ENCODE measurements at regions not wholly inside any gene's neighbourhood (a gene's known extent, or its start where the extent isn't known, plus 50 kb on each side); places are given as distances from the start of the nearest gene placed in this dataset.

- DNase-seq = no peak
Measured at GRCh38 chr14:30077946-30078345, 150.3 kb upstream of the PRKD1 start.

- DNase-seq = no peak
Measured at GRCh38 chr14:30078811-30079402, 151.3 kb upstream of the PRKD1 start.

GRCh38 chr14:30082486-30082885 is 154.8 kb upstream of the PRKD1 start:
- no peak for DNase-seq

GRCh38 chr14:30084811-30085210 is 157.2 kb upstream of the PRKD1 start:
- DNase-seq = no peak

GRCh38 chr14:30085943-30086342 is 158.3 kb upstream of the PRKD1 start:
- DNase-seq = no peak

GRCh38 chr14:30088620-30089019 is 161.0 kb upstream of the PRKD1 start:
- no peak for DNase-seq

- no peak for DNase-seq
Measured at GRCh38 chr14:30108975-30109700, 181.5 kb upstream of the PRKD1 start.

- DNase-seq = no peak
Measured at GRCh38 chr14:30114051-30114450, 186.4 kb upstream of the PRKD1 start.

GRCh38 chr14:30115756-30116155 is 188.1 kb upstream of the PRKD1 start:
- DNase-seq = no peak

- DNase-seq = no peak
Measured at GRCh38 chr14:30118992-30119640, 191.5 kb upstream of the PRKD1 start.

GRCh38 chr14:30125322-30125979 is 197.8 kb upstream of the PRKD1 start:
- no peak for DNase-seq

GRCh38 chr14:30129807-30130206 is 202.2 kb upstream of the PRKD1 start:
- peak; percentile 52 for DNase-seq

GRCh38 chr14:30131581-30132097 is 204.0 kb upstream of the PRKD1 start:
- DNase-seq = no peak

- DNase-seq = no peak
Measured at GRCh38 chr14:30132196-30132595, 204.5 kb upstream of the PRKD1 start.

- no peak for DNase-seq
Measured at GRCh38 chr14:30134936-30135335, 207.3 kb upstream of the PRKD1 start.

GRCh38 chr14:30138567-30138966 is 210.9 kb upstream of the PRKD1 start:
- DNase-seq = no peak

GRCh38 chr14:30142216-30142615 is 214.6 kb upstream of the PRKD1 start:
- no peak for DNase-seq

GRCh38 chr14:30143627-30144026 is 216.0 kb upstream of the PRKD1 start:
- DNase-seq = no peak

- no peak for DNase-seq
Measured at GRCh38 chr14:30153717-30154116, 226.1 kb upstream of the PRKD1 start.

GRCh38 chr14:30156571-30156970 is 228.9 kb upstream of the PRKD1 start:
- DNase-seq = no peak

- DNase-seq = no peak
Measured at GRCh38 chr14:30158299-30158698, 230.7 kb upstream of the PRKD1 start.

GRCh38 chr14:30159374-30159773 is 231.7 kb upstream of the PRKD1 start:
- DNase-seq = no peak

GRCh38 chr14:30160608-30161007 is 233.0 kb upstream of the PRKD1 start:
- no peak for DNase-seq

GRCh38 chr14:30162066-30162465 is 234.4 kb upstream of the PRKD1 start:
- no peak for DNase-seq

Data from islet precursor cell (in vitro differentiated cells).